Lung (tissue), 11 donors: ENCODE measurements at regions not wholly inside any gene's neighbourhood (a gene's known extent, or its start where the extent isn't known, plus 50 kb on each side); places are given as distances from the start of the nearest gene placed in this dataset.

Experiments
- ATAC-seq: fragments of 200-7000 bp; cut with Tn5 transposase; one replicate; pipeline ENCODE4 v1.9.1; 2020; ENCODE audit warnings: moderate number of reproducible peaks; ENCODE audit not compliant: insufficient read depth, low FRiP score
- DNase-seq, 3 donors: peaks; one replicate each; pipeline ENCODE4 v3.0.0-alpha.2; 2013 to 2017
- H3K27ac ChIP-seq, 2 donors: one replicate each; pipeline ENCODE4 v1.5.1; 2013; ENCODE audit warnings: mild to moderate bottlenecking in 2 of 2, moderate library complexity in 2 of 2, control low read depth in 1 of 2, inconsistent platforms in 1 of 2, low read depth in 1 of 2, low read length in 1 of 2
- H3K27me3 ChIP-seq, 3 donors: one replicate each; pipeline ENCODE4 v1.5.1; 2013; ENCODE audit warnings: low read length in 2 of 3; ENCODE audit not compliant: control insufficient read depth in 3 of 3, insufficient read depth in 3 of 3
- H3K36me3 ChIP-seq, 4 donors: one replicate each; pipeline ENCODE4 v1.5.1; 2013; ENCODE audit warnings: low read length in 4 of 4, mild to moderate bottlenecking in 1 of 4, moderate library complexity in 1 of 4; ENCODE audit not compliant: control insufficient read depth in 4 of 4, insufficient read depth in 4 of 4
- H3K4me1 ChIP-seq, 5 donors: one replicate each; pipeline ENCODE4 v1.5.1; 2013; ENCODE audit warnings: low read length in 5 of 5, mild to moderate bottlenecking in 2 of 5, moderate library complexity in 1 of 5; ENCODE audit not compliant: control insufficient read depth in 5 of 5, insufficient read depth in 5 of 5
- H3K4me3 ChIP-seq: one replicate; pipeline ENCODE4 v1.5.1; 2013; ENCODE audit warnings: mild to moderate bottlenecking, control low read depth, moderate library complexity
- H3K9ac ChIP-seq, 2 donors: one replicate each; pipeline ENCODE4 v1.5.1; 2013; ENCODE audit warnings: low read length in 2 of 2, control low read depth in 1 of 2; ENCODE audit not compliant: insufficient read depth in 1 of 2
- H3K9me3 ChIP-seq, 4 donors: one replicate each; pipeline ENCODE4 v1.5.1; 2013; ENCODE audit warnings: low read length in 3 of 4, mild to moderate bottlenecking in 1 of 4, moderate library complexity in 1 of 4; ENCODE audit not compliant: control insufficient read depth in 4 of 4, insufficient read depth in 3 of 4
- WGBS, 2 donors: extraction: QIAGEN DNeasy Blood & Tissue Kit; methylation state at CpG; one replicate each; pipeline ENCODE4 v1.1.7; 2013; 5-methylcytosine and 5-hydroxymethylcytosine counted together
- TF ChIP-seq, protein P1 (sequence below): IDR thresholded peaks from 2 replicates; pipeline ENCODE4 v1.5.1; 2012; ENCODE audit warnings: mild to moderate bottlenecking; ENCODE audit errors: control extremely low read depth, extremely low read depth
- donor health status: control.
- donor health status: control.
- donor health status: Bipolar disorder and iron deficiency.
- donor health status: healthy.
- donor health status: DM: yes; HTN: yes; CAD: no.

GRCh38 chr18:39360072-39360471 lies 1794.5 kb upstream of the CELF4 start:
- TF ChIP-seq, protein P1, sequence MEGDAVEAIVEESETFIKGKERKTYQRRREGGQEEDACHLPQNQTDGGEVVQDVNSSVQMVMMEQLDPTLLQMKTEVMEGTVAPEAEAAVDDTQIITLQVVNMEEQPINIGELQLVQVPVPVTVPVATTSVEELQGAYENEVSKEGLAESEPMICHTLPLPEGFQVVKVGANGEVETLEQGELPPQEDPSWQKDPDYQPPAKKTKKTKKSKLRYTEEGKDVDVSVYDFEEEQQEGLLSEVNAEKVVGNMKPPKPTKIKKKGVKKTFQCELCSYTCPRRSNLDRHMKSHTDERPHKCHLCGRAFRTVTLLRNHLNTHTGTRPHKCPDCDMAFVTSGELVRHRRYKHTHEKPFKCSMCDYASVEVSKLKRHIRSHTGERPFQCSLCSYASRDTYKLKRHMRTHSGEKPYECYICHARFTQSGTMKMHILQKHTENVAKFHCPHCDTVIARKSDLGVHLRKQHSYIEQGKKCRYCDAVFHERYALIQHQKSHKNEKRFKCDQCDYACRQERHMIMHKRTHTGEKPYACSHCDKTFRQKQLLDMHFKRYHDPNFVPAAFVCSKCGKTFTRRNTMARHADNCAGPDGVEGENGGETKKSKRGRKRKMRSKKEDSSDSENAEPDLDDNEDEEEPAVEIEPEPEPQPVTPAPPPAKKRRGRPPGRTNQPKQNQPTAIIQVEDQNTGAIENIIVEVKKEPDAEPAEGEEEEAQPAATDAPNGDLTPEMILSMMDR, result no peak
- Histone ChIP-seq H3K9me3 (no peaks in the 10 kb centered on the region), H3K4me3 (no peak overlapping the region), H3K4me1 (no peaks in the 10 kb centered on the region), H3K36me3 (no peaks in the 10 kb centered on the region), H3K27me3 (no peaks in the 10 kb centered on the region), H3K9ac (no peak overlapping the region), H3K27ac (no peak overlapping the region)
- 76 to 77% methylated on average over 2 of the region's 2 CpGs for WGBS, 2 donors
- DNase-seq (no peak), ATAC-seq (no peak)

GRCh38 chr18:39359636-39360035 lies 1794.0 kb upstream of the CELF4 start:
- ATAC-seq (no peak), DNase-seq (no peak)
- Histone ChIP-seq H3K36me3 (no peaks in the 10 kb centered on the region), H3K4me1 (no peaks in the 10 kb centered on the region), H3K4me3 (no peak overlapping the region), H3K9ac (no peak overlapping the region), H3K27ac (no peak overlapping the region), H3K9me3 (no peaks in the 10 kb centered on the region), H3K27me3 (no peaks in the 10 kb centered on the region)
- 89 to 91% methylated on average over 4 of the region's 4 CpGs for WGBS, 2 donors
- TF ChIP-seq, protein P1, result no peak

DNA sequence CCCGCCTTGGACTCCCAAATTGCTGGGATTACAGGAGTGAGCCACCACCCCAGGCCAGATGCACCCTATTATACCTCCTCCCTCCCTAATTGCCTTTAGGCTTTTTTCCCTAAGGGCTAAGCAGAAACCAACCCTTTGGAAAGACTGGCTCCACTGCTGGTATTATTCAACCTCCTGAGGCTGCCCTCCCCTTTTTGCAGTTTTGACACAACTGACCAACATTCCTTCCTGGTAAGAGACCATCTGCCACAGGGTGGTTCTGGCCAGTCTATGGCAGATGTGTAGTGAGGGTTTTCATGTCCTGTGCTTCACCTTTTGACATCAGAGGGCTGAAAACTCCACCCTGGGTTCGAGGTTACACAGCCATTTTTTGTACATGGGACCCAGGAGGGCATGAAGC lies 1785.3 kb upstream of the CELF4 start:
- no peaks in the 10 kb centered on the region for H3K36me3 ChIP-seq
- 92 to 95% methylated on average over 2 of the region's 2 CpGs for WGBS, 2 donors
- H3K9me3 ChIP-seq, result no peaks in the 10 kb centered on the region
- DNase-seq (no peak), ATAC-seq (no peak)
- H3K27me3 ChIP-seq, result no peaks in the 10 kb centered on the region
- TF ChIP-seq, protein P1, result no peak
- H3K4me1 ChIP-seq, result no peaks in the 10 kb centered on the region
- H3K9ac ChIP-seq, result no peak overlapping the region
- H3K27ac ChIP-seq, result no peak overlapping the region
- no peak overlapping the region for H3K4me3 ChIP-seq

DNA sequence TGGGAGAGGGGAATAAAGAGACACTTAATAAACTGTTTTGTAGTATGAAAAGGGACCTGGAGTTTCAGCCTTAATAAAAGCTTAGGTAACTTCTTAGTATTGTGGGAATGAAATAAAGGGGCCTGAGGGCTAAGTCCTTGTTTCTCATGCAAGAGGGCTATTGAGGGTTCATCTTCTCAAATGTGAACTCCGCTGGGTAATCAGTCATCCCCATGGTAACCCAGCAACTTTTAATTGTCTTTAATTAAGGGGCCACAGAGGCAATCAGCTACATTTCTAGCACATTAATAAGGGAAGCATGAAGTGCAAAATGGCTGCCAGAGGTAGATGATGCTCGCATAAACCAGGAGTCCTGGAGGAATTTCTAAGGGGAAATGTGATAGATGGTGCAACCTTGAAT lies 1784.2 kb upstream of the CELF4 start:
- TF ChIP-seq, protein P1, result no peak
- Histone ChIP-seq H3K9me3 (no peaks in the 10 kb centered on the region), H3K9ac (no peak overlapping the region), H3K27ac (no peak overlapping the region), H3K4me1 (peaks cover 0 to 7% (median 0%) of the 10 kb centered on the region in 5 donors), H3K36me3 (no peaks in the 10 kb centered on the region), H3K27me3 (no peaks in the 10 kb centered on the region), H3K4me3 (no peak overlapping the region)
- WGBS, 2 donors, result 93 to 97% methylated on average over 2 of the region's 2 CpGs
- DNase-seq (no peak), ATAC-seq (no peak)
